ENCODE measurements at regions not wholly inside any gene's neighbourhood (a gene's known extent, or its start where the extent isn't known, plus 50 kb on each side); places are given as distances from the start of the nearest gene placed in this dataset.
"Not testable (repeated sequence)": the region's sequence is repeated elsewhere in the genome, so short reads cannot be mapped to it uniquely, and the experiment has no call there.

DNA sequence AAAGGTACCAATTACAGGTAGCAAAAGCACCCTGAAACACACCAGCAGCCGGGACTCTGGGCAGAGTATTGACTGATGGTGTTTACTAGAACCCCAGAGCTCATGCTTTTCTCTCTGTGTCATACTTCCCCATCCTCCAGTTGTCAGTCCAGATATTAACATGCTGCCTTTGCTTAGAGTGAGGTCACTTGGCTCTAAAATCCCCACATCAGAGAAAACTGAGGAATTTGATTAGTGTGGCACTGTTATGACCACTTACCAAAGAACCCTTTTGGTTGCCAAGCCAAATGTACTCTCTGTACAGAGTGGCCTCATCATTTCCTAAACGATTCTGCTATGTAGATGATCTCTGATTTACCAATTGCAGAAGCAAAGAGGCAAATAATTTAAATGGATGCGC lies 80.4 kb downstream of the ABCC12 start:
- intact Hi-C loops (cut with DNase I), result no loop called here
- TF ChIP-seq, protein P1, sequence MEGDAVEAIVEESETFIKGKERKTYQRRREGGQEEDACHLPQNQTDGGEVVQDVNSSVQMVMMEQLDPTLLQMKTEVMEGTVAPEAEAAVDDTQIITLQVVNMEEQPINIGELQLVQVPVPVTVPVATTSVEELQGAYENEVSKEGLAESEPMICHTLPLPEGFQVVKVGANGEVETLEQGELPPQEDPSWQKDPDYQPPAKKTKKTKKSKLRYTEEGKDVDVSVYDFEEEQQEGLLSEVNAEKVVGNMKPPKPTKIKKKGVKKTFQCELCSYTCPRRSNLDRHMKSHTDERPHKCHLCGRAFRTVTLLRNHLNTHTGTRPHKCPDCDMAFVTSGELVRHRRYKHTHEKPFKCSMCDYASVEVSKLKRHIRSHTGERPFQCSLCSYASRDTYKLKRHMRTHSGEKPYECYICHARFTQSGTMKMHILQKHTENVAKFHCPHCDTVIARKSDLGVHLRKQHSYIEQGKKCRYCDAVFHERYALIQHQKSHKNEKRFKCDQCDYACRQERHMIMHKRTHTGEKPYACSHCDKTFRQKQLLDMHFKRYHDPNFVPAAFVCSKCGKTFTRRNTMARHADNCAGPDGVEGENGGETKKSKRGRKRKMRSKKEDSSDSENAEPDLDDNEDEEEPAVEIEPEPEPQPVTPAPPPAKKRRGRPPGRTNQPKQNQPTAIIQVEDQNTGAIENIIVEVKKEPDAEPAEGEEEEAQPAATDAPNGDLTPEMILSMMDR (IDR thresholded peaks at IDR 0.05), result no peak
- peak in 1 of 2 donors; percentile 41 for ATAC-seq
- no peaks in the 10 kb centered on the region for H3K9me3 ChIP-seq
- H3K36me3 ChIP-seq, result no peaks in the 10 kb centered on the region
- no peak overlapping the region for H3K27ac ChIP-seq
- no peaks in the 10 kb centered on the region for H3K27me3 ChIP-seq (ENCODE audit: low read depth)
- no peak for DNase-seq
- no peaks in the 10 kb centered on the region for H3K4me1 ChIP-seq
- no peak overlapping the region for H3K4me3 ChIP-seq

GRCh38 chr16:48067388-48067787 lies 88.4 kb downstream of the ABCC12 start:
- H3K9me3 ChIP-seq, result no peaks in the 10 kb centered on the region
- no peaks in the 10 kb centered on the region for H3K4me1 ChIP-seq
- intact Hi-C loops (cut with DNase I), result no loop called here
- no peak overlapping the region for H3K4me3 ChIP-seq
- ATAC-seq (no peak), DNase-seq (no peak)
- TF ChIP-seq, protein P1 (IDR thresholded peaks at IDR 0.05), result no peak
- no peaks in the 10 kb centered on the region for H3K27me3 ChIP-seq (ENCODE audit: low read depth)
- no peak overlapping the region for H3K27ac ChIP-seq
- H3K36me3 ChIP-seq, result no peaks in the 10 kb centered on the region

- intact Hi-C loops (cut with DNase I), result no loop called here
- DNase-seq (no peak), ATAC-seq (no peak)
- Histone ChIP-seq H3K4me3 (no peak overlapping the region), H3K4me1 (no peaks in the 10 kb centered on the region), H3K36me3 (no peaks in the 10 kb centered on the region), H3K27ac (no peak overlapping the region), H3K27me3 (ENCODE audit: low read depth) (no peaks in the 10 kb centered on the region), H3K9me3 (no peaks in the 10 kb centered on the region)
- TF ChIP-seq, protein P1 (IDR thresholded peaks at IDR 0.05), result no peak
These were observed 90.8 kb downstream of the ABCC12 start for GRCh38 chr16:48064971-48065370.

- DNase-seq, result no peak
- intact Hi-C loops (cut with DNase I), result no loop called here
- TF ChIP-seq, protein P1 (IDR thresholded peaks at IDR 0.05), result no peak
- Histone ChIP-seq H3K27me3 (ENCODE audit: low read depth) (no peaks in the 10 kb centered on the region), H3K4me1 (no peaks in the 10 kb centered on the region), H3K9me3 (no peaks in the 10 kb centered on the region), H3K4me3 (no peak overlapping the region), H3K36me3 (no peaks in the 10 kb centered on the region), H3K27ac (no peak overlapping the region)
- no peak for ATAC-seq
These were observed 93.1 kb downstream of the ABCC12 start for GRCh38 chr16:48062681-48063080.

- Histone ChIP-seq H3K27ac (no peak overlapping the region), H3K4me3 (no peak overlapping the region), H3K36me3 (no peaks in the 10 kb centered on the region), H3K9me3 (no peaks in the 10 kb centered on the region), H3K27me3 (ENCODE audit: low read depth) (no peaks in the 10 kb centered on the region), H3K4me1 (peaks cover under 1% of the 10 kb centered on the region)
- intact Hi-C loops (cut with DNase I), result no loop called here
- ATAC-seq (no peak), DNase-seq (no peak)
- TF ChIP-seq, protein P1 (IDR thresholded peaks at IDR 0.05), result no peak
These were observed 95.9 kb downstream of the ABCC12 start for GRCh38 chr16:48059936-48060335.

DNA sequence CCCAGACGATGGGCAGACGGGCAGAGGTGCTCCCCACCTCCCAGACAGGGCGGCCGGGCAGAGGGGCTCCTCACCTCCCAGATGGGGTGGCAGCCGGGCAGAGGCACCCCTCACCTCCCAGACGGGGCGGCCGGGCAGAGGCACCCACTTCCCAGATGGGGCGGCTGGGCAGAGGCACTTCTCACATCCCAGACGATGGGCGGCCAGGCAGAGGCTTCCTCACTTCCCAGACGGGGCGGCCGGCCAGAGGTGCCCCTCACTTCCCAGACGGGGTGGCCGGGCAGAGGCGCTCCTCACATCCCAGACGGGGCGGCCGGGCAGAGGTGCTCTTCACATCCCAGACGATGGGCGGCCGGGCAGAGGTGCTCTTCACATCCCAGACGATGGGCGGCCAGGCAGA lies 96.6 kb downstream of the ABCC12 start:
- DNase-seq; H3K27ac ChIP-seq; H3K27me3 ChIP-seq (ENCODE audit: low read depth); H3K9me3 ChIP-seq; ATAC-seq; H3K4me3 ChIP-seq; H3K4me1 ChIP-seq; intact Hi-C loops (cut with DNase I); H3K36me3 ChIP-seq: not testable (repeated sequence)
